ENCODE measurements at regions not wholly inside any gene's neighbourhood (a gene's known extent, or its start where the extent isn't known, plus 50 kb on each side); places are given as distances from the start of the nearest gene placed in this dataset.

DNA sequence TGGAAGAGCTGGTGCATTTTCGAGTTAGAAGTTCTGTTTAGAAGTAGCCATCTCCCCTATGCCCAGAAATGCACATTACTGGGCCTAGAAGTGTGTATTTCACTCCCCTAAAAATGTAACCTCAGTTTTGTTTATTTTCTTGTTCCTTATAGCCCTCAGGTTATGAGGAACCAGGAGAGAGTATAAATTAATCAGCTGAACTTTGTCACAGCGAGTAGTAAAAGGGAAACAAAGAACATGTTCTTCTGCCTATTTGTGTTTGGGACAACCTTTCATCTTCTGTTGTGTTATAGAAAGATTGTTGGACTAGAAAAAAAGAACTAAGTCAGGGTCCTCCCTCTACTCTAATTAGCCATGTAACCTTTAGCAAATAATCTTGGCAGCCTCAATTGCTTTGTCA, 160.5 kb upstream of the PDE4B start:
- intact Hi-C loops (cut with micrococcal nuclease): no loop called here
- dilution Hi-C loops (cut with HindIII; ENCODE audit: low sequenced_read_pairs, unreplicated experiment): no loop called here
- Histone ChIP-seq H3K36me3 (ENCODE audit: control insufficient read depth, insufficient read depth, low read length) (no peaks in the 10 kb centered on the region), H2BK15ac (ENCODE audit: low read depth, low read length) (no peak overlapping the region), H3K14ac (replicated peaks; ENCODE audit: low read depth, low read length) (no peak overlapping the region), H3K4me3 (ENCODE audit: insufficient read depth, low read depth, low read length) (no peak overlapping the region), H2AFZ (replicated peaks; ENCODE audit: low read length, poor library complexity) (no peak overlapping the region), H4K5ac (ENCODE audit: low read depth, low read length) (no peak overlapping the region), H3K9ac (ENCODE audit: low read depth, low read length) (no peak overlapping the region), H3K4ac (ENCODE audit: low read depth, low read length) (no peak overlapping the region), H3K9me3 (ENCODE audit: control insufficient read depth, insufficient read depth, low read length) (no peaks in the 10 kb centered on the region), H3K79me1 (ENCODE audit: low read depth in 1 of 2, low read length in 2 of 2) (no peaks in the 10 kb centered on the region), H4K8ac (ENCODE audit: low read depth in 2 of 2, low read length in 2 of 2) (no peak overlapping the region), H2BK120ac (ENCODE audit: low read depth, low read length) (no peak overlapping the region), H3K4me2 (ENCODE audit: low read depth, low read length) (no peak overlapping the region), H2AK9ac (replicated peaks; ENCODE audit: low read depth, low read length, poor library complexity) (no peak overlapping the region), H3K27me3 (ENCODE audit: control insufficient read depth, insufficient read depth, low read length) (no peaks in the 10 kb centered on the region), H2BK5ac (ENCODE audit: low read depth, low read length, poor library complexity, severe bottlenecking) (no peak overlapping the region), H3K56ac (ENCODE audit: extremely low read depth, insufficient read depth, low read length) (no peak overlapping the region), H4K91ac (ENCODE audit: insufficient read depth, low read depth, low read length) (no peak overlapping the region), H2AK5ac (ENCODE audit: low read depth, low read length) (no peak overlapping the region), H4K20me1 (ENCODE audit: insufficient read depth, low read length) (no peaks in the 10 kb centered on the region), H3K23ac (ENCODE audit: low read depth, low read length) (no peak overlapping the region), H3K9me1 (ENCODE audit: insufficient read depth, low read length) (no peaks in the 10 kb centered on the region; the same call in 1 of the 2 replicates), H3K4me1 (ENCODE audit: control insufficient read depth, insufficient read depth, low read length) (no peaks in the 10 kb centered on the region), H3K18ac (ENCODE audit: low read depth, low read length) (no peak overlapping the region), H2BK20ac (ENCODE audit: low read depth, low read length) (no peak overlapping the region), H3K27ac (ENCODE audit: insufficient read depth, low read length) (no peak overlapping the region)
- POLR2A ChIA-PET (ENCODE audit: unreplicated experiment): no interaction called here
- ATAC-seq (ENCODE audit: low read depth) (no peak), DNase-seq (no peak)
- WGBS, 2 experiments (ENCODE audit: extremely low coverage in 2 of 2, insufficient read length in 1 of 2): no CpG with 5 or more reads among the region's 2 CpGs
- no TSS peak for BruUV-seq (replicated peaks)
- TF ChIP-seq RFX5 (IDR thresholded peaks at IDR 0.05; ENCODE audit: low read depth, low read length): no peak
- CTCF ChIA-PET: no interaction called here
- in situ Hi-C loops (cut with MboI; ENCODE audit: low sequenced_read_pairs): no loop called here
